ENCODE measurements at regions not wholly inside any gene's neighbourhood (a gene's known extent, or its start where the extent isn't known, plus 50 kb on each side); places are given as distances from the start of the nearest gene placed in this dataset.
"Not testable (repeated sequence)": the region's sequence is repeated elsewhere in the genome, so short reads cannot be mapped to it uniquely, and the experiment has no call there.

DNA sequence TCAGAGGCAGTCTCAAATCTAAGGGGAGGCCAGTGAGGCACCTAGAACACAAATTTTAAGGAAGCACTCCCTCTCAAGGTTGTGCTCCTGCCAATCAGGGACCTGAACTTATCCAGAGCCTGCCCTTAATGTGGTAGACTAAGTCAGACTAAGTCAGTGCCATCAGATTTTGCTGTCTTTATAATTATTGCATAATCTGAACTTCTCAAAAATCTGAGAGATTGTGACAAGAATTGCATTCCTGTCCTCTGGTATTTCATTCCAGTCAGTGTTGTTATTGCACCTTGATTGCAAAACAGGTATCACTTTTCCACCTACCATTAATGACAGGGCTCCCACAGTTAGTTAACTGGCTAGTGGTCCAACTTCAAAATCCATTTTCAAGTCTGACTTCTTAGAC, 197.1 kb upstream of the HCN1 start:
- DNase-seq, result no peak

DNA sequence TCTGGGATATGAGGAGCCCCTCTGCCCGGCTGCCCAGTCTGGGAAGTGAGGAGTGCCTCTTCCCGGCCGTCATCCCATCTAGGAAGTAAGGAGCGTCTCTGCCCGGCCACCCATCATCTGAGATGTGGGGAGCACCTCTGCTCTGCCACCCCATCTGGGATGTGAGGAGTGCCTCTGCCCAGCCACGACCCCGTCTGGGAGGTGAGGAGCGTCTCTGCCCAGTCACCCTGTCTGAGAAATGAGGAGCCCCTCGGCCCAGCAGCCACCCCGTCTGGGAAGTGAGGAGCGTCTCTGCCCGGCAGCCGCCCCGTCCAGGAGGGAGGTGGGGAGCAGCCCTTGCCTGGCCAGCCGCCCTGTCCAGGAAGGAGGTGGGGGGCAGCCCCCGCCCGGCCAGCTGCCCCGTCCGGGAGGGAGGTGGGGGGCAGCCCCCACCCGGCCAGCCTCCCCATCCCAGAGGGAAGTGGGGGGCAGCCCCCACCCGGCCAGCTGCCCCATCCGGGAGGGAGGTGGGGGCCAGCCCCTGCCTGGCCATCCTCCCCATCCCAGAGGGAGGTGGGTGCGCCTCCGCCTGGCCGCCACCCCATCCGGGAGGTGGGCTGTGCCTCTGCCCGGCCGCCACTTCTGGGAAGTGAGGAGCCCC, 194.4 kb upstream of the HCN1 start:
- peak; percentile 57 for DNase-seq

DNA sequence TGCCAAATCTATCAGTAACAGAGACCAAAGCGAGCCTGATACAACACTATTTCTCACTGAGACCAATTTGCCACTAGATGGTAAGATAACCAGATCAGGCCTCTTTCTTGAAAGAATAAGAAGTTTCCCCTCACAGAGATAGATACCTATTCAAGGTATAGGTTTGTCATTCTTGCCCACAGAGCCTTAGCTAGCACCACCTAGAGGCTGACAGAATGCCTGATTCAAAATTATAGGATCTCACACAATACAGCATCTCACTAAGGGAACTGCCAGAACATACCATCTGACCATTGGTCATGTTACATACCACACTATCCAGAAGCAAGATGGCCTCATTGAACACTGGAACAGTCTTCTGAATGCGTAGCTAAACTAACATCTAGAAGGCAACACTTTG, 166.6 kb upstream of the HCN1 start:
- DNase-seq, result no peak

DNA sequence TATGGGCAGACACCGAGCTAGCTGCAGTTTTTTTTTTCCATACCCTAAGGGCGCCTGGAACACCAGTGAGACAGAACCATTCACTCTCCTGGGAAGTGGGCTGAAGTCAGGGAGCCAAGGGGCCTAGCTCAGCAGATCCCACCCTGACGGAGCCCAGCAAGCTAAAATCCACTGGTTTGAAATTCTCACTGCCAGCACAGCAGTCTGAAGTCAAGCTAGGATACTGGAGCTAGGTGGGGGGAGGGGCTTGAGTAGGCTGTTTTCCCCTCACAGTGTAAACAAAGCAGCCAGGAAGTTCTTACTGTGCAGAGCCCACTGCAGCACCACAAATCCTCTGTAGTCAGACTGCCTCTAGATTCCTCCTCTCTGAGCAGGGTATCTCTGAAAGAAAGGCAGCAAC, 151.7 kb upstream of the HCN1 start:
- DNase-seq, result no peak

DNA sequence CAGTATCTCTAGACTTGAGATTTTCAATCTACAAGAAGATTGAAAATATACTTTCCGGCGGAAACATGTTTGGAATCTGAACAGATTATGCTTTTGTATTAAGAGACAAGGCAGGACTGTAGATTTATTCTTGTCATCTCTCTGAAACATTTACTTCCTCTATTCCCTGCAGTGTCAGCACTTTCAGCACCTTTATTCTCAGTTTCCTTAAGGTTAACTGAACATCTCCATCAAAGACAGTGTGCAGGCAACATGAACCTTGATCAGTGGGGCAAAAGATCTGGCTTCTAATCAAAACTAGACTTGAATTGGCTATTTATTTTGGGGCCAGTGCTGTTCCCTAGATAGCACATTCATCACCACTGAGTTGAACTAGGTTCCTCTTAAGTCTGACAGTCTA, 129.9 kb upstream of the HCN1 start:
- no peak for DNase-seq

DNA sequence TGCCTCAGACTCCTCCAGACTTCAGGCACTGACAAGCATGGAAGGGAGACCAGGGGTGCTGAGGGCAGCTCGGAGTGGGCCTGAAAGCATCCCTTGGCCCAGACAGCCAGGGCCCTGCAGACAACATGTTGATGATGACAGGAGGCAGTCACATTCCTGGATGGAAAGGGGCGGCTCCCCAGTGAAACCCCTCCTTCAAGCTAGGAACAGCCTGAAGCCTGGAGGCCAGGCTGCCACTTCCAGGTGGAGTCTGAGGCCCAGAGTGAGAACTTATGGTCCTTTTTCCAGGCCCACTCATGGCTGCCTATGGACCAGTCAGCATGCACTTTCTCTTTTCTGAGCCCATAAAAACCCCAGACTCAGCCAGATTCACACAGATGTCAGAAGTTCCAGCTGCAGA, 104.2 kb upstream of the HCN1 start:
- DNase-seq, result no peak

DNA sequence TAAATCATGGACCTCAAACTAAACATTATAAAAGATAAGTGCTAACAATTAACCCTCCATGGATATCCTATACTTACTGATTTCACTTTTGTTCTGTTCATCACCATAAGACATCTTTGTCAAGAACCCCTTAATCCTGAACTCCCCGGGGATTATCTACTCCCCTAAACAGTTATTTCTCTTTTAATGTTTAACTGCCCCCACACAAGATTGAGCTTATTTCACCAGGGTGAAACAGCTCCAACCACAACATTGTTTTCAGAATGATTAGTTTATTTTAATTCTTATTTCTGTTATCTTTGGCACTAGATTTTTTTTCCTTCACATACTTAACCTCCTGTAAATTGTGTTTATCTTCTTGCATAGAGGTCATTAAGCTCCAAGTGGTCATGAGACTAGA, 103.2 kb upstream of the HCN1 start:
- DNase-seq, result no peak

DNA sequence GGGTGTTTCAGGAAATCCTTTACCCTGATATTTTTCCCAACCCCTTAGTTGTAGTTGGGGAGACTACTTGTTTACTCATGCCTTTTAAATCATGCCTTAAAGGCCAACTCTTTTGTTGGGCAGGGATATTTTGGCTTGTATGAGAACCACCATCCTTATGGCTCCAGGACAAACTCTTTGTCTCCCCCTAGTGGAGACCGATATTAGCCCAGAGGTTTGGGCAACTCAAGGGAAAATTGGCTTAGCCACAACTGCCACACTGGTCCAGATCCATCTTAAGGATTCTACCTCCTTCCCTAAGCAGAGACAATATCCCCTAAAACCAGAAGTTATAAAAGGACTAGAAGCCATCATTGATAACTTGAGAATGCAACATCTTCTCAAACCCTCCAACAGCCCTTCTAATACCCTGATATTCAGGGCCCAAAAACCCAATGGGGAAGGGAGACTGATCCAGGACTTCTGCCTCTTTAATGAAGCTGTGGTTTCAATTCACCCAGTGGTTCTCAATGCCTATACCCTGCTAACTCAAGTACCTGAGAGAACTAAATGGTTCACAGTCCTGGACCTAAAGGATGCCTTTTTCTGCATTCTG, 100.9 kb upstream of the HCN1 start:
- no peak for DNase-seq

DNA sequence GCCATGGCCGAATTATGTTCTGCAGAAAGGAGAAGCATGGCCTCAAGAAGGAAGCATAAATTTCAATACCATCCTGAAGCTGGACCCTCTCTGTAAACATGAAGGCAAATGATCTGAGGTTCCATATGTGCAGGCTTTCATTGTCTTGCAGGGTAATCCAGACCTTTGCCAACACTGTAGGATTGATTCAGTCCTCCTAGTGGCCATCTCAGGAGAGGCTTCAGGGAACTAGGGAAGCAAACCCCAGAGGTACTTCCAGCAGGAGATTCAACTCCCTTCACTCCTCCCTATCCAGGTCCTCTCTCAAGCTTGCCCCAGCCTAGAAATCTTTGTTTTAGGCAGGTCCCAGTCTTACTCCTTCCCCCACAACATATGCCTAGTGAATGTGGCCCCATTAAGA, 99.3 kb upstream of the HCN1 start:
- DNase-seq, result no peak

DNA sequence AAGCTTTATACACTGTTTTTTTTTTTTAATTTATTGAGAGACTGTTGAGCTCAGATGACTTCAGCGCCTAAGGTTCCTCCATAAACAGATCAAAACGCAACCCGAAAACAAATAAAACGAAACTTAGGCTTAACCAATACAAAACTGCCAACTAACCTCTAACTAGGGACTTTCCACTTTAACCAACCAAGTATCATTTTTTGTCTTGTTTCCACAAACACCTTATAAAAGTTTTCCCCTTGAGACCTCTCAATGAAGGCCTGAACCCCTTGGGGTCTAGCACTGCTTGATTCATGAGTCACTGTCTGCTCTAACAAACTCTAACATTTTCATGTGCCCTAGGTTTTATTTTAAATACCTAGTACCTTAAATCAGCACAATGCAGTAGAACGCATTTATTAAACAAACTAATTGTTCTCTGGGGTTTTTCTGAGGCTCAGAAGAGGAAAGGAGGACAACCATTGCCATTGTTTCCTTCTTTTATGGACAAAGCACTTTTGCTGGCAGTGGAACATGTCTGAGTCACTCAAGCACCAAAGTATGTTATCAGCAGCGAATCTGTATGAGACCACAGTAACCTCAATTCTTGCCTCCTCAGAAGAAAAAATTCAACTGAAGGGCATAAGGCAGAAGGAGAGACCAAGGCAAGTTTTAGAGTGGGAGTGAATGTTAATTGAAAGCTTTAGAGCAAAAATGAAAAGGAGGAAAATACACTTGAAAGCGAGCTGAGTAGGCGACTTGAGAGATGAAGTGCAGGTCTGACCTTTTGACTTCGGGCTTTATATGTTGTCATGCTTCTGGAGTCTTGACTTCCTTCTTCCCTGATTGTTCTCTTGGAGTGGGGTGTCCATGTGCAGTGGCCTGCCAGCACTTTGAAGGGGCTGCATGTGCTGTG, 97.7 kb upstream of the HCN1 start:
- no peak for DNase-seq

DNA sequence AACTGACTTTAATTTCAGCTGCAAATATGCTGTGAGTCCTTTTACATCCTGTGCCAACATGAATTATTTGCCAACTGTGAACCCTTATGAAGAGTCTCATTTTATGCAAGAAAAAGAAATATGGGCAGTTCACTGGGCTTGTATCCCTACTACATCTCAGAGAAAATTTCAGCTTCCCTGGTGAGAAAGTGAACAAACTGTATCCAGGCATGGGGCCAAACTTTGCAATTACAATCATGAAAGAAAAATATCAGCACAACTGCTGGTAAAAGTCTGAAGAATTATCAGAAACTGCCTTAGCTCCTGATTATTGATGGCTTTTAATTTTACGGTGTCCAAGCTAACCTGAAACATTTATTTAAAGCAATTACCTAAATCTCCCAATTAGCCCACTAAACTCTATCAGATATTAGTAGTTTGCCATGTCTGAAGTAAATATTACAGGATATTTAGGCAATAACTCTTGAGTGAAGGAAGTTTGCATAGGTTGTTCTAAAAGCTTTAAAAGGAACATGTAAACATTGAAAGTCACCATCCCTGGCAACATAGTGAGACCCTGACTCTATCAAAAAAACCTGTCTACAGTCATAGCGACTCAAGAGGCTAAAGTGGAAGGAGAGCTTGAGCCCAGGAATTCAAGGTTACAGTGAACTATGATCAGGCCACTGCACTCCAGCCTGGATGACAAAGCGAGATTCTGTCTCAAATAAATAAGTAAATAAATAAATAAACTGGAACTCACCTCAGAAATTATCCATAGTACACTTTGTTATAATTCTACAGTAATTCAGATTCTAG, 83.9 kb upstream of the HCN1 start:
- no peak for DNase-seq

DNA sequence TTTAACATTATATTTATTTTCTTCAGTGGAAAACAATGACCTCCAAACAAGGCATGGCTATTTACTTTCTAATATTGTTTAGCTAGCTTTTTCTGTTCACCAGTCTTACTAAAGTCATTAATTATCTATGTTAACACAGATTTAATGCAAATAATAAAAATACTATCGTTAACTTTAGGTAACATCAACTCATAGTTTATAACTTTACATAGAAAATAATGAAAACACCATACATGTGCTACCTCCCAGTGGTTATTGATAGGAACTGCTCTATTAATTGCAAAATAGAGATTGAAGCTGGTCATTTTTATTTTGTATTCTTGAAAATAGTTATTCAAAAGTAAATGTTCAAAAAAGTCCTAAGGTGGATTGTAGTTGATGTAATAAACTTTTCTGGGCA, 78.3 kb upstream of the HCN1 start:
- no peak for DNase-seq

DNA sequence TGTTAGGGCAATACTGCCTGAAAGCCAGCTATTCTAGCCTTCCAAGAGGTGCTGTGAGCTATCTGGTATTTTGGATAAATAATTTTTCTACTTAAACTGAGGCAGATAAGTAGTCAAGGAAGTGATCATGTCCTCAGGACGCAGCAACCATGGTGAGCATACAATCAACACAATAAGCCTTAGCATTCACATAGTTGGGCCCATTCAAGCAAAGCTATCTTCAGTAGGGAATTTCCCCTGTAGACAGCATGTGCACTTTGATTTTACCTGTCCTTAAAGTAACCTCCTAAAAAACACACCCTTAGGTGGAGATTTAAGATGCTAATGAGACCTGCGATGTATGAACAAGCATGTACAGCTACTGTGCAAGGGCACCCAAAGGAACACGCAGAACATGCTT, 76.2 kb upstream of the HCN1 start:
- no peak for DNase-seq

DNA sequence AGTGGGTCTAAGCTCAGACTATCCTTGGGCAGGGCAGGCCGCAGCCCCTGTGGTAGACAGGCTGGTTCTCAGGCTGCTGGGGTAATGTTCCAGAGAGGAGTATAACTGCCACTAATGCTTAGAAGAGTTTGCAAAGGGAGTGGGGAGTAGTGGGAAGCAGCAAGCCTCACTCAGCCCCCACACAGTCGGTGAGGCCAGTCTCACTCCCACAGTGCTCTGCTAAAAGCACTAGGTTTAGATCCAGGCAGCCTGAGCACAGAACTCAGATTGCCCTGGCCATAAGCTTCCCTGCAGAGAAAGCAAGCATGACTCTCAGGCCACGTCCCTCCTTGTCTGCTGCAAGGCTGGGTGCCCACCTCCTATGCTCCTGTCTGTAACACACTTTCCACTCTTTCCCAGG, 69.4 kb upstream of the HCN1 start:
- DNase-seq, result no peak

DNA sequence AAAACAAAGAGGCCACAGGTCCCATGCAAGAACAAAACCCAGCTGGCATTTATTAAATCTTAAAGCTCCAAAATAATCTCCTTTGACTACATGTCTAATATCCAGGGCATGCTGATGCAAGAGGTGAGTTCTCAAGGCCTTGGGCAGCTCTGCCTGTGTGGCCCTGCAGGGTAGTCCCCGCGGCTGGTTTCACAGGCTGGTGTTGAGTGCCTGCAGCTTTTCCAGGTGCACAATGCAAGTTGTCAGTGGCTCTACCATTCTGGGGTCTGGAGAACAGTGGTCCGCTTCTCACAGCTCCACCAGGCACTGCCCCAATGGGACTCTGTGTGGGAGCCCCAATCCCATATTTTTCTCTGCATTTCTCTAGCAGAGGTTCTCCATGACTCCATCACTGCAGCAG, 54.4 kb upstream of the HCN1 start:
- DNase-seq, result no peak

DNA sequence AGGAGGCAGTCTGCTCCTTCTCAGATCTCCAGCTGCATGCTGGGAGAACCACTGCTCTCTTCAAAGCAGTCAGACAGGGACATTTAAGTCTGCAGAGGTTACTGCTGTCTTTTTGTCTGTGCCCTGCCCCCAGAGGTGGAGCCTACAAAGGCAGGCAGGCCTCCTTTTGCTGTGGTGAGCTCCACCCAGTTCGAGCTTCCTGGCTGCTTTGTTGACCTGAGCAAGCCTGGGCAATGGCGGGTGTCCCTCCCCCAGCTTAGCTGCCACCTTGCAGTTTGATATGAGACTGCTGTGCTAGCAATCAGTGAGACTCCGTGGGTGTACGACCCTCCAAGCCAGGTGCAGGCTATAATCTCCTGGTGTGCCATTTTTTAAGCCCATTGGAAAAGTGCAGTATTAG, 52.3 kb upstream of the HCN1 start:
- not testable (repeated sequence) for DNase-seq
